ENCODE measurements at regions not wholly inside any gene's neighbourhood (a gene's known extent, or its start where the extent isn't known, plus 50 kb on each side); places are given as distances from the start of the nearest gene placed in this dataset.
"Not testable (repeated sequence)": the region's sequence is repeated elsewhere in the genome, so short reads cannot be mapped to it uniquely, and the experiment has no call there.

GRCh38 chr9:20237686-20238085 lies 384.6 kb downstream of the MLLT3 start:
- DNase-seq = no peak

- DNase-seq = no peak
Measured at GRCh38 chr9:20236676-20237075, 385.6 kb downstream of the MLLT3 start.

GRCh38 chr9:20235206-20235605 lies 387.1 kb downstream of the MLLT3 start:
- DNase-seq = not testable (repeated sequence)

GRCh38 chr9:20228096-20228495 lies 394.2 kb downstream of the MLLT3 start:
- DNase-seq = no peak

- DNase-seq = no peak
Measured at GRCh38 chr9:20227166-20227874, 395.0 kb downstream of the MLLT3 start.

GRCh38 chr9:20226345-20226744 lies 396.0 kb downstream of the MLLT3 start:
- DNase-seq = no peak

GRCh38 chr9:20225826-20226225 lies 396.5 kb downstream of the MLLT3 start:
- no peak for DNase-seq

GRCh38 chr9:20224756-20225155 lies 397.5 kb downstream of the MLLT3 start:
- DNase-seq = no peak

GRCh38 chr9:20220286-20220685 lies 402.0 kb downstream of the MLLT3 start:
- DNase-seq = no peak

GRCh38 chr9:20219437-20219836 lies 402.9 kb downstream of the MLLT3 start:
- DNase-seq = no peak

GRCh38 chr9:20217596-20217995 lies 404.7 kb downstream of the MLLT3 start:
- DNase-seq = no peak

GRCh38 chr9:20216438-20216837 lies 405.9 kb downstream of the MLLT3 start:
- no peak for DNase-seq

- no peak for DNase-seq
Measured at GRCh38 chr9:20215552-20215951, 406.7 kb downstream of the MLLT3 start.

- DNase-seq = no peak
Measured at GRCh38 chr9:20212806-20213205, 409.5 kb downstream of the MLLT3 start.

GRCh38 chr9:20209391-20210340 lies 412.6 kb downstream of the MLLT3 start:
- no peak for DNase-seq

- DNase-seq = no peak
Measured at GRCh38 chr9:20208961-20209371, 413.3 kb downstream of the MLLT3 start.

GRCh38 chr9:20208226-20208625 lies 414.1 kb downstream of the MLLT3 start:
- DNase-seq = no peak

- no peak for DNase-seq
Measured at GRCh38 chr9:20207176-20207575, 415.1 kb downstream of the MLLT3 start.

GRCh38 chr9:20205821-20206220 lies 416.5 kb downstream of the MLLT3 start:
- DNase-seq = no peak

- no peak for DNase-seq
Measured at GRCh38 chr9:20200991-20201431, 412.2 kb upstream of the SLC24A2 start.

GRCh38 chr9:20200581-20200980 lies 411.7 kb upstream of the SLC24A2 start:
- no peak for DNase-seq

- DNase-seq = no peak
Measured at GRCh38 chr9:20199111-20199510, 410.3 kb upstream of the SLC24A2 start.

- no peak for DNase-seq
Measured at GRCh38 chr9:20197976-20198685, 409.3 kb upstream of the SLC24A2 start.

Measured in NCI-H226 (cell line).